ENCODE measurements at regions not wholly inside any gene's neighbourhood (a gene's known extent, or its start where the extent isn't known, plus 50 kb on each side); places are given as distances from the start of the nearest gene placed in this dataset.

- TF ChIP-seq CTCF (IDR thresholded peaks at IDR 0.05; ENCODE audit: borderline replicate concordance, extremely low read depth, low read length, poor library complexity, severe bottlenecking) = no peak
- no peak for TF ChIP-seq EZH2 (IDR thresholded peaks at IDR 0.05; ENCODE audit: borderline replicate concordance, low read depth, low read length, severe bottlenecking)
These were observed 267.8 kb downstream of the FAT3 start for GRCh38 chr11:92492372-92492771.
